Mucosa of descending colon (tissue), 3 donors: ENCODE measurements at regions not wholly inside any gene's neighbourhood (a gene's known extent, or its start where the extent isn't known, plus 50 kb on each side); places are given as distances from the start of the nearest gene placed in this dataset.

Experiments
- ATAC-seq: fragments of 200-7000 bp; cut with Tn5 transposase; one replicate; pipeline ENCODE4 v1.9.1; 2020; ENCODE audit warnings: mild to moderate bottlenecking, moderate library complexity
- DNase-seq, 3 donors: peaks; one replicate each; pipeline ENCODE4 v3.0.0-alpha.2; 2020
- H3K36me3 ChIP-seq: fragments of 200-600 bp; one replicate; pipeline ENCODE4 v1.8.0; 2021; ENCODE audit warnings: low read depth, mild to moderate bottlenecking
- H3K4me1 ChIP-seq: fragments of 200-600 bp; one replicate; pipeline ENCODE4 v1.8.0; 2021; ENCODE audit warnings: low read depth, mild to moderate bottlenecking
- H3K4me3 ChIP-seq: fragments of 200-600 bp; one replicate; pipeline ENCODE4 v1.8.0; 2021; ENCODE audit warnings: mild to moderate bottlenecking
- H3K9me3 ChIP-seq: fragments of 200-600 bp; one replicate; pipeline ENCODE4 v1.8.0; 2021; ENCODE audit warnings: mild to moderate bottlenecking
- CTCF ChIP-seq: fragments of 200-600 bp; IDR thresholded peaks from one replicate; pipeline ENCODE4 v1.8.0; 2022; ENCODE audit warnings: antibody characterized with exemption, mild to moderate bottlenecking
- intact Hi-C, 2 donors: fragments of 100-400 bp; cut with DNase I in 1 of 2; cut with micrococcal nuclease in 1 of 2; formaldehyde crosslinking; loops; one replicate each; pipeline versions ENCODE4 v1.11.0 to v1.11.1; 2022; cut with DNase I, micrococcal nuclease
- donor health status: DM: no; HTN: no; CAD: no; lungs with moderate emphysema.
- donor health status: DM: no; HTN: no; CAD: no.
- donor health status: DM: no; HTN: yes; CAD: no.

GRCh38 chr18:72171596-72171995 is 372.5 kb downstream of the CBLN2 start:
- DNase-seq = no peak

GRCh38 chr18:72161691-72162090 is 382.5 kb downstream of the CBLN2 start:
- no peaks in the 10 kb centered on the region for H3K9me3 ChIP-seq
- intact Hi-C loops = no loop called here
- no peak overlapping the region for H3K4me3 ChIP-seq
- no peak for TF ChIP-seq CTCF
- no peak for ATAC-seq
- H3K4me1 ChIP-seq = no peaks in the 10 kb centered on the region
- no peak for DNase-seq
- no peaks in the 10 kb centered on the region for H3K36me3 ChIP-seq

More at GRCh38 chr18:72171596-72171995, 372.5 kb downstream of the CBLN2 start:
- H3K9me3 ChIP-seq = no peaks in the 10 kb centered on the region
- no peak for TF ChIP-seq CTCF
- H3K4me3 ChIP-seq = no peak overlapping the region
- no peaks in the 10 kb centered on the region for H3K4me1 ChIP-seq
- H3K36me3 ChIP-seq = no peaks in the 10 kb centered on the region
- intact Hi-C loops = no loop called here
- no peak for ATAC-seq

GRCh38 chr18:72160510-72161445 is 383.4 kb downstream of the CBLN2 start:
- H3K4me3 ChIP-seq = no peak overlapping the region
- no peaks in the 10 kb centered on the region for H3K9me3 ChIP-seq
- DNase-seq (no peak), ATAC-seq (no peak)
- no peak for TF ChIP-seq CTCF
- H3K4me1 ChIP-seq = no peaks in the 10 kb centered on the region
- intact Hi-C loops = no loop called here
- H3K36me3 ChIP-seq = no peaks in the 10 kb centered on the region

GRCh38 chr18:72155327-72155726 is 388.8 kb downstream of the CBLN2 start:
- H3K36me3 ChIP-seq = no peaks in the 10 kb centered on the region
- TF ChIP-seq CTCF = no peak
- DNase-seq (no peak), ATAC-seq (no peak)
- H3K4me1 ChIP-seq = no peaks in the 10 kb centered on the region
- no peaks in the 10 kb centered on the region for H3K9me3 ChIP-seq
- H3K4me3 ChIP-seq = no peak overlapping the region
- intact Hi-C loops = no loop called here

- TF ChIP-seq CTCF = no peak
These were observed 389.2 kb downstream of the CBLN2 start for GRCh38 chr18:72154926-72155325.

More at GRCh38 chr18:72154926-72155325, 389.2 kb downstream of the CBLN2 start:
- DNase-seq = no peak
- Histone ChIP-seq H3K4me1 (no peaks in the 10 kb centered on the region), H3K9me3 (no peaks in the 10 kb centered on the region), H3K36me3 (no peaks in the 10 kb centered on the region), H3K4me3 (no peak overlapping the region)
- no peak for ATAC-seq
- intact Hi-C loops = no loop called here
